MM.1S (cell line): ENCODE measurements at regions not wholly inside any gene's neighbourhood (a gene's known extent, or its start where the extent isn't known, plus 50 kb on each side); places are given as distances from the start of the nearest gene placed in this dataset.

Experiments used
- CTCF ChIP-seq: fragments of 300-600 bp; sonication (generic); IDR thresholded peaks from 2 replicates; pipeline ENCODE4 v1.5.1; 2016; ENCODE audit warnings: antibody characterized with exemption, low read length, mixed read lengths
- EZH2 ChIP-seq: fragments of 300-600 bp; sonication (generic); optimal IDR thresholded peaks from 2 replicates; pipeline ENCODE3; 2017; ENCODE audit warnings: low read depth, mild to moderate bottlenecking, antibody characterized with exemption, low read length, mixed read lengths
- EZH2phosphoT487 ChIP-seq: fragments of 300-600 bp; sonication (generic); IDR thresholded peaks from 2 replicates; pipeline ENCODE4 v1.6.1; 2018; ENCODE audit warnings: antibody characterized with exemption, low read length

DNA sequence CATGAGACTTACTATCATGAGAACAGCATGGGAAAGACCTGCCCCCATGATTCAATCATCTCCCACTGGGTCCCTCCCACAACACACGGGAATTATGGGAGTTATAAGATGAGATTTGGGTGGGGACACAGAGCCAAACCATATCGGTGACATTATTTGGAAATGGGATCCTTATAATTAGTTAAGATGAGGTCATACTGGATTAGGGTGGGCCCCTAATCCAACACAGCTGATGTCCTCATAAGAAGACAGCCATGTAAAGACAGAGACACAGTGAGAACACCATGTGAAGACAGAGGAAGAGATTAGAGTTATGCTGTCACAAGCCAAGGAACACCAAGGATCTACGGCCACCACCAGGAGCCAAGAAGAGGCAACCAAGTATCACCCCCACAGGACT, 161.7 kb downstream of the SPTSSA start:
- TF ChIP-seq CTCF, result no peak
- TF ChIP-seq EZH2, result no peak
- TF ChIP-seq EZH2phosphoT487, result no peak
